Endodermal cell (in vitro differentiated cells): ENCODE measurements at regions not wholly inside any gene's neighbourhood (a gene's known extent, or its start where the extent isn't known, plus 50 kb on each side); places are given as distances from the start of the nearest gene placed in this dataset.

Source experiments
- DNase-seq: peaks from one replicate; pipeline ENCODE4 v3.0.0-alpha.2; 2017
- H3K27ac ChIP-seq: 2 replicates; pipeline ENCODE4 v1.5.1; 2013; ENCODE audit warnings: mild to moderate bottlenecking, low read depth, low read length, moderate library complexity
- H3K27me3 ChIP-seq: 2 replicates; pipeline ENCODE4 v1.6.1; 2013; ENCODE audit warnings: mild to moderate bottlenecking, low read length, moderate library complexity; ENCODE audit not compliant: insufficient read depth, control insufficient read depth, poor library complexity, severe bottlenecking
- H3K36me3 ChIP-seq: 2 replicates; pipeline ENCODE4 v1.7.0; 2013; ENCODE audit warnings: mild to moderate bottlenecking, low read length, moderate library complexity; ENCODE audit not compliant: control insufficient read depth, insufficient read depth
- H3K4me1 ChIP-seq: one replicate; pipeline ENCODE4 v1.7.0; 2013; ENCODE audit warnings: low read length; ENCODE audit not compliant: control insufficient read depth, insufficient read depth
- H3K4me3 ChIP-seq: 2 replicates; pipeline ENCODE4 v1.5.1; 2013; ENCODE audit warnings: mild to moderate bottlenecking, low read length, moderate library complexity
- H3K9ac ChIP-seq: 2 replicates; pipeline ENCODE4 v1.6.1; 2013; ENCODE audit warnings: mild to moderate bottlenecking, low read length, moderate library complexity; ENCODE audit not compliant: poor library complexity, severe bottlenecking; ENCODE audit errors: extremely low read depth
- H3K9me3 ChIP-seq: 2 replicates; pipeline ENCODE4 v1.6.1; 2013; ENCODE audit warnings: mild to moderate bottlenecking, low read length, moderate library complexity; ENCODE audit not compliant: control insufficient read depth
- H3K27ac Mint-ChIP-seq: 2 replicates; pipeline ENCODE4 v1.8.0; 2020; ENCODE audit warnings: mixed read lengths
- H3K27me3 Mint-ChIP-seq: 2 replicates; pipeline ENCODE4 v1.8.0; 2021; ENCODE audit warnings: mild to moderate bottlenecking, mixed read lengths; ENCODE audit not compliant: insufficient read depth
- H3K36me3 Mint-ChIP-seq: 2 replicates; pipeline ENCODE4 v1.8.0; 2020; ENCODE audit warnings: low read depth, mixed read lengths
- H3K4me1 Mint-ChIP-seq: 2 replicates; pipeline ENCODE4 v1.8.0; 2020; ENCODE audit warnings: mixed read lengths
- H3K4me3 Mint-ChIP-seq: 2 replicates; pipeline ENCODE4 v1.8.0; 2020; ENCODE audit warnings: mild to moderate bottlenecking, moderate library complexity, mixed read lengths
- H3K9me3 Mint-ChIP-seq: 2 replicates; pipeline ENCODE4 v1.8.0; 2020; ENCODE audit warnings: mild to moderate bottlenecking, mixed read lengths
- CTCF ChIP-seq: fragments of 200-600 bp; sonication (generic); conservative IDR thresholded peaks from 2 replicates; pipeline ENCODE4 v1.5.0; 2021; ENCODE audit warnings: antibody characterized with exemption, mild to moderate bottlenecking
- WGBS, 2 experiments: methylation state at CpG; one replicate each; pipeline versions ENCODE4 v1.1.5 to v1.1.7; 2013; ENCODE audit warnings: missing lambda C conversion rate in 2 of 2, mixed read lengths in 1 of 2; ENCODE audit not compliant: insufficient coverage in 1 of 2, insufficient read length in 1 of 2; 5-methylcytosine and 5-hydroxymethylcytosine counted together

- no peak for DNase-seq
- TF ChIP-seq CTCF: no peak
- H3K4me1 ChIP-seq: no peaks in the 10 kb centered on the region
- H3K9me3 ChIP-seq: peaks cover 21% of the 10 kb centered on the region
- no peak overlapping the region for H3K9ac ChIP-seq
- Mint-ChIP-seq H3K9me3 (peaks cover 26% of the 10 kb centered on the region), H3K4me1 (peaks cover 5% of the 10 kb centered on the region), H3K27ac (no peak overlapping the region), H3K27me3 (peaks cover 6% of the 10 kb centered on the region), H3K36me3 (no peaks in the 10 kb centered on the region), H3K4me3 (no peak overlapping the region)
- H3K27me3 ChIP-seq: no peaks in the 10 kb centered on the region
- no peak overlapping the region for H3K4me3 ChIP-seq
- H3K36me3 ChIP-seq: no peaks in the 10 kb centered on the region
- H3K27ac ChIP-seq: no peak overlapping the region
- 83 to 93% methylated on average over 1 to 2 of the region's 2 CpGs for WGBS, 2 experiments
These were observed 667.3 kb downstream of the DTWD2 start for GRCh38 chr5:118321081-118321480.

GRCh38 chr5:118320121-118320520, 668.2 kb downstream of the DTWD2 start:
- no peaks in the 10 kb centered on the region for H3K36me3 Mint-ChIP-seq
- 93 to 100% methylated on average over 3 to 4 of the region's 4 CpGs for WGBS, 2 experiments
- Histone ChIP-seq H3K9ac (no peak overlapping the region), H3K27me3 (no peaks in the 10 kb centered on the region), H3K9me3 (peaks cover 21% of the 10 kb centered on the region), H3K4me1 (no peaks in the 10 kb centered on the region), H3K4me3 (no peak overlapping the region), H3K36me3 (no peaks in the 10 kb centered on the region), H3K27ac (no peak overlapping the region)
- H3K27me3 Mint-ChIP-seq: peaks cover 5% of the 10 kb centered on the region
- no peaks in the 10 kb centered on the region for H3K4me1 Mint-ChIP-seq
- DNase-seq: no peak
- H3K4me3 Mint-ChIP-seq: no peak overlapping the region
- TF ChIP-seq CTCF: no peak
- no peak overlapping the region for H3K27ac Mint-ChIP-seq
- peaks cover 26% of the 10 kb centered on the region for H3K9me3 Mint-ChIP-seq

GRCh38 chr5:118314931-118315330, 673.4 kb downstream of the DTWD2 start:
- H3K36me3 Mint-ChIP-seq: no peaks in the 10 kb centered on the region
- WGBS, 2 experiments: 98 to 100% methylated on average over 1 to 2 of the region's 3 CpGs

More at GRCh38 chr5:118314931-118315330, 673.4 kb downstream of the DTWD2 start:
- H3K27me3 Mint-ChIP-seq: no peaks in the 10 kb centered on the region
- peaks cover 17% of the 10 kb centered on the region for H3K4me1 Mint-ChIP-seq
- Histone ChIP-seq H3K27me3 (no peaks in the 10 kb centered on the region), H3K27ac (no peak overlapping the region), H3K9me3 (no peaks in the 10 kb centered on the region), H3K4me1 (peaks cover 5% of the 10 kb centered on the region), H3K9ac (no peak overlapping the region), H3K36me3 (no peaks in the 10 kb centered on the region), H3K4me3 (no peak overlapping the region)
- no peak for TF ChIP-seq CTCF
- H3K4me3 Mint-ChIP-seq: no peak overlapping the region
- no peaks in the 10 kb centered on the region for H3K9me3 Mint-ChIP-seq
- no peak overlapping the region for H3K27ac Mint-ChIP-seq
- DNase-seq: no peak
